ENCODE measurements at regions not wholly inside any gene's neighbourhood (a gene's known extent, or its start where the extent isn't known, plus 50 kb on each side); places are given as distances from the start of the nearest gene placed in this dataset.

- TF ChIP-seq, protein P1, sequence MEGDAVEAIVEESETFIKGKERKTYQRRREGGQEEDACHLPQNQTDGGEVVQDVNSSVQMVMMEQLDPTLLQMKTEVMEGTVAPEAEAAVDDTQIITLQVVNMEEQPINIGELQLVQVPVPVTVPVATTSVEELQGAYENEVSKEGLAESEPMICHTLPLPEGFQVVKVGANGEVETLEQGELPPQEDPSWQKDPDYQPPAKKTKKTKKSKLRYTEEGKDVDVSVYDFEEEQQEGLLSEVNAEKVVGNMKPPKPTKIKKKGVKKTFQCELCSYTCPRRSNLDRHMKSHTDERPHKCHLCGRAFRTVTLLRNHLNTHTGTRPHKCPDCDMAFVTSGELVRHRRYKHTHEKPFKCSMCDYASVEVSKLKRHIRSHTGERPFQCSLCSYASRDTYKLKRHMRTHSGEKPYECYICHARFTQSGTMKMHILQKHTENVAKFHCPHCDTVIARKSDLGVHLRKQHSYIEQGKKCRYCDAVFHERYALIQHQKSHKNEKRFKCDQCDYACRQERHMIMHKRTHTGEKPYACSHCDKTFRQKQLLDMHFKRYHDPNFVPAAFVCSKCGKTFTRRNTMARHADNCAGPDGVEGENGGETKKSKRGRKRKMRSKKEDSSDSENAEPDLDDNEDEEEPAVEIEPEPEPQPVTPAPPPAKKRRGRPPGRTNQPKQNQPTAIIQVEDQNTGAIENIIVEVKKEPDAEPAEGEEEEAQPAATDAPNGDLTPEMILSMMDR (conservative IDR thresholded peaks at IDR 0.05): no peak
- no peak for TF ChIP-seq EZH2 (IDR thresholded peaks at IDR 0.05; ENCODE audit: low read depth)
Observed at GRCh38 chr14:49506650-49507049, 79.5 kb downstream of the RPS29 start.

Data from PC-9 (cell line).